K562 (cell line): ENCODE measurements at regions not wholly inside any gene's neighbourhood (a gene's known extent, or its start where the extent isn't known, plus 50 kb on each side); places are given as distances from the start of the nearest gene placed in this dataset.

Source experiments
- ARID1B ChIP-seq: fragments of 450-650 bp; IDR thresholded peaks from 2 replicates; pipeline ENCODE4 v1.6.1; 2016; ENCODE audit warnings: antibody characterized with exemption, mild to moderate bottlenecking, inconsistent platforms
- ATF1 ChIP-seq, 2 experiments: fragments of 450-650 bp in 1 of 2; IDR thresholded peaks; 2 replicates each; pipeline ENCODE4 v1.6.1; 2016; ENCODE audit warnings: missing compliant biosample characterization in 1 of 2, missing genetic modification characterization in 1 of 2
- BHLHE40 ChIP-seq: IDR thresholded peaks from 2 replicates; pipeline ENCODE4 v1.6.1; 2011; ENCODE audit warnings: low read length, improper control_type of control experiment
- CBFA2T3 ChIP-seq: fragments of 450-650 bp; IDR thresholded peaks from 2 replicates; pipeline ENCODE4 v1.6.1; 2017
- EHMT2 ChIP-seq: fragments of 450-650 bp; IDR thresholded peaks from 2 replicates; pipeline ENCODE4 v1.6.1; 2018; ENCODE audit warnings: antibody characterized with exemption
- NFE2 ChIP-seq: IDR thresholded peaks from 2 replicates; pipeline ENCODE4 v1.6.1; 2014; ENCODE audit warnings: antibody characterized with exemption, low read depth
- SIRT6 ChIP-seq: IDR thresholded peaks from one replicate; pipeline ENCODE4 v1.6.1; 2012; ENCODE audit warnings: low read depth, mild to moderate bottlenecking, control low read depth, inconsistent platforms, low read length, moderate library complexity
- XRCC5 ChIP-seq: fragments of 200-400 bp; formaldehyde crosslinking; IDR thresholded peaks from 2 replicates; pipeline ENCODE4 v1.6.1; 2017; ENCODE audit warnings: low read depth, mild to moderate bottlenecking, low read length
- ZNF174 ChIP-seq: fragments of 250-450 bp; sonication (Bioruptor Pico); IDR thresholded peaks from 2 replicates; pipeline ENCODE4 v1.4.0; 2020; ENCODE audit warnings: mild to moderate bottlenecking
- ZNF384 ChIP-seq: IDR thresholded peaks from 2 replicates; pipeline ENCODE4 v1.6.1; 2012; ENCODE audit warnings: low read depth, low read length, improper control_type of control experiment
- ZNF668 ChIP-seq: fragments of 250-450 bp; sonication (Bioruptor Pico); IDR thresholded peaks from 2 replicates; pipeline ENCODE4 v1.8.0; 2022; ENCODE audit warnings: mild to moderate bottlenecking, inconsistent platforms
- ZNF75A ChIP-seq: fragments of 450-650 bp; formaldehyde crosslinking; IDR thresholded peaks from 2 replicates; pipeline ENCODE4 v1.4.0; 2020; ENCODE audit warnings: mild to moderate bottlenecking
- ZNF764 ChIP-seq: fragments of 250-450 bp; sonication (Bioruptor Pico); IDR thresholded peaks from 2 replicates; pipeline ENCODE4 v1.4.0; 2020; ENCODE audit warnings: low read depth, mild to moderate bottlenecking, moderate library complexity
- TF ChIP-seq, protein P1 (sequence below): fragments of 450-650 bp; IDR thresholded peaks from 2 replicates; pipeline ENCODE4 v1.6.1; 2016; ENCODE audit warnings: mild to moderate bottlenecking, moderate library complexity
- TF ChIP-seq, protein P2 (sequence below): sonication (generic); formaldehyde crosslinking; IDR thresholded peaks from 2 replicates; pipeline ENCODE4 v1.8.0; 2023; ENCODE audit warnings: mild to moderate bottlenecking, missing genetic modification reagents

DNA sequence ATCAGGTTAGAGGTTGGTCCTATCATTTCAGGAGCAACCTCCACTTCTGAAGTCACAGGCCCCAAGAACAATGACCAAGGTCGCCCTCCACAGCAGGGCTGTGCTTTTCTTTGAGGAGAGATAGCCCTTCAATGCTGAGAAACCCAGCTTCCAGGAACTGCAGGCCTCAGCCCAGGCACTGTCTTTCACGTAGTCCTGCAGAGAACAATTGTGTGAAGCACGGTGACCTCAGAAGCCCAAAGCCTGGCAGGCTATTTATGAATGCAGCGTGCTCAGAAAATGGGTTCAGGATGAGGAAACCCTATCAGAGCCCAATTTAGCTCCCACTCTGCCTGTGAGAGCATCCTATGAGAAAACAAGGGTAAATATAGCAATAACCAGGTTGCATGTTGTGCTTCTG, 388.3 kb downstream of the PLK2 start (continued):
- TF ChIP-seq, protein P1, sequence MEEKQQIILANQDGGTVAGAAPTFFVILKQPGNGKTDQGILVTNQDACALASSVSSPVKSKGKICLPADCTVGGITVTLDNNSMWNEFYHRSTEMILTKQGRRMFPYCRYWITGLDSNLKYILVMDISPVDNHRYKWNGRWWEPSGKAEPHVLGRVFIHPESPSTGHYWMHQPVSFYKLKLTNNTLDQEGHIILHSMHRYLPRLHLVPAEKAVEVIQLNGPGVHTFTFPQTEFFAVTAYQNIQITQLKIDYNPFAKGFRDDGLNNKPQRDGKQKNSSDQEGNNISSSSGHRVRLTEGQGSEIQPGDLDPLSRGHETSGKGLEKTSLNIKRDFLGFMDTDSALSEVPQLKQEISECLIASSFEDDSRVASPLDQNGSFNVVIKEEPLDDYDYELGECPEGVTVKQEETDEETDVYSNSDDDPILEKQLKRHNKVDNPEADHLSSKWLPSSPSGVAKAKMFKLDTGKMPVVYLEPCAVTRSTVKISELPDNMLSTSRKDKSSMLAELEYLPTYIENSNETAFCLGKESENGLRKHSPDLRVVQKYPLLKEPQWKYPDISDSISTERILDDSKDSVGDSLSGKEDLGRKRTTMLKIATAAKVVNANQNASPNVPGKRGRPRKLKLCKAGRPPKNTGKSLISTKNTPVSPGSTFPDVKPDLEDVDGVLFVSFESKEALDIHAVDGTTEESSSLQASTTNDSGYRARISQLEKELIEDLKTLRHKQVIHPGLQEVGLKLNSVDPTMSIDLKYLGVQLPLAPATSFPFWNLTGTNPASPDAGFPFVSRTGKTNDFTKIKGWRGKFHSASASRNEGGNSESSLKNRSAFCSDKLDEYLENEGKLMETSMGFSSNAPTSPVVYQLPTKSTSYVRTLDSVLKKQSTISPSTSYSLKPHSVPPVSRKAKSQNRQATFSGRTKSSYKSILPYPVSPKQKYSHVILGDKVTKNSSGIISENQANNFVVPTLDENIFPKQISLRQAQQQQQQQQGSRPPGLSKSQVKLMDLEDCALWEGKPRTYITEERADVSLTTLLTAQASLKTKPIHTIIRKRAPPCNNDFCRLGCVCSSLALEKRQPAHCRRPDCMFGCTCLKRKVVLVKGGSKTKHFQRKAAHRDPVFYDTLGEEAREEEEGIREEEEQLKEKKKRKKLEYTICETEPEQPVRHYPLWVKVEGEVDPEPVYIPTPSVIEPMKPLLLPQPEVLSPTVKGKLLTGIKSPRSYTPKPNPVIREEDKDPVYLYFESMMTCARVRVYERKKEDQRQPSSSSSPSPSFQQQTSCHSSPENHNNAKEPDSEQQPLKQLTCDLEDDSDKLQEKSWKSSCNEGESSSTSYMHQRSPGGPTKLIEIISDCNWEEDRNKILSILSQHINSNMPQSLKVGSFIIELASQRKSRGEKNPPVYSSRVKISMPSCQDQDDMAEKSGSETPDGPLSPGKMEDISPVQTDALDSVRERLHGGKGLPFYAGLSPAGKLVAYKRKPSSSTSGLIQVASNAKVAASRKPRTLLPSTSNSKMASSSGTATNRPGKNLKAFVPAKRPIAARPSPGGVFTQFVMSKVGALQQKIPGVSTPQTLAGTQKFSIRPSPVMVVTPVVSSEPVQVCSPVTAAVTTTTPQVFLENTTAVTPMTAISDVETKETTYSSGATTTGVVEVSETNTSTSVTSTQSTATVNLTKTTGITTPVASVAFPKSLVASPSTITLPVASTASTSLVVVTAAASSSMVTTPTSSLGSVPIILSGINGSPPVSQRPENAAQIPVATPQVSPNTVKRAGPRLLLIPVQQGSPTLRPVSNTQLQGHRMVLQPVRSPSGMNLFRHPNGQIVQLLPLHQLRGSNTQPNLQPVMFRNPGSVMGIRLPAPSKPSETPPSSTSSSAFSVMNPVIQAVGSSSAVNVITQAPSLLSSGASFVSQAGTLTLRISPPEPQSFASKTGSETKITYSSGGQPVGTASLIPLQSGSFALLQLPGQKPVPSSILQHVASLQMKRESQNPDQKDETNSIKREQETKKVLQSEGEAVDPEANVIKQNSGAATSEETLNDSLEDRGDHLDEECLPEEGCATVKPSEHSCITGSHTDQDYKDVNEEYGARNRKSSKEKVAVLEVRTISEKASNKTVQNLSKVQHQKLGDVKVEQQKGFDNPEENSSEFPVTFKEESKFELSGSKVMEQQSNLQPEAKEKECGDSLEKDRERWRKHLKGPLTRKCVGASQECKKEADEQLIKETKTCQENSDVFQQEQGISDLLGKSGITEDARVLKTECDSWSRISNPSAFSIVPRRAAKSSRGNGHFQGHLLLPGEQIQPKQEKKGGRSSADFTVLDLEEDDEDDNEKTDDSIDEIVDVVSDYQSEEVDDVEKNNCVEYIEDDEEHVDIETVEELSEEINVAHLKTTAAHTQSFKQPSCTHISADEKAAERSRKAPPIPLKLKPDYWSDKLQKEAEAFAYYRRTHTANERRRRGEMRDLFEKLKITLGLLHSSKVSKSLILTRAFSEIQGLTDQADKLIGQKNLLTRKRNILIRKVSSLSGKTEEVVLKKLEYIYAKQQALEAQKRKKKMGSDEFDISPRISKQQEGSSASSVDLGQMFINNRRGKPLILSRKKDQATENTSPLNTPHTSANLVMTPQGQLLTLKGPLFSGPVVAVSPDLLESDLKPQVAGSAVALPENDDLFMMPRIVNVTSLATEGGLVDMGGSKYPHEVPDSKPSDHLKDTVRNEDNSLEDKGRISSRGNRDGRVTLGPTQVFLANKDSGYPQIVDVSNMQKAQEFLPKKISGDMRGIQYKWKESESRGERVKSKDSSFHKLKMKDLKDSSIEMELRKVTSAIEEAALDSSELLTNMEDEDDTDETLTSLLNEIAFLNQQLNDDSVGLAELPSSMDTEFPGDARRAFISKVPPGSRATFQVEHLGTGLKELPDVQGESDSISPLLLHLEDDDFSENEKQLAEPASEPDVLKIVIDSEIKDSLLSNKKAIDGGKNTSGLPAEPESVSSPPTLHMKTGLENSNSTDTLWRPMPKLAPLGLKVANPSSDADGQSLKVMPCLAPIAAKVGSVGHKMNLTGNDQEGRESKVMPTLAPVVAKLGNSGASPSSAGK, result peak; percentile 31; the same call in 1 of the 2 replicates
- TF ChIP-seq NFE2 (no peak), ZNF75A (CRISPR knock-in tag) (no peak), ZNF764 (CRISPR knock-in tag) (no peak), EHMT2 (no peak), CBFA2T3 (peak; percentile 17; the same call in 1 of the 2 replicates), BHLHE40 (no peak), XRCC5 (no peak), SIRT6 (no peak), ZNF384 (no peak), ZNF668 (CRISPR knock-in tag) (no peak), ZNF174 (CRISPR knock-in tag) (no peak), ATF1 (CRISPR knock-in tag; IDR thresholded peaks at IDR 0.05) (no peak), ATF1 (tag; IDR thresholded peaks at IDR 0.05) (no peak), ARID1B (no peak; the same call in 1 of the 2 replicates)
- TF ChIP-seq, protein P2, sequence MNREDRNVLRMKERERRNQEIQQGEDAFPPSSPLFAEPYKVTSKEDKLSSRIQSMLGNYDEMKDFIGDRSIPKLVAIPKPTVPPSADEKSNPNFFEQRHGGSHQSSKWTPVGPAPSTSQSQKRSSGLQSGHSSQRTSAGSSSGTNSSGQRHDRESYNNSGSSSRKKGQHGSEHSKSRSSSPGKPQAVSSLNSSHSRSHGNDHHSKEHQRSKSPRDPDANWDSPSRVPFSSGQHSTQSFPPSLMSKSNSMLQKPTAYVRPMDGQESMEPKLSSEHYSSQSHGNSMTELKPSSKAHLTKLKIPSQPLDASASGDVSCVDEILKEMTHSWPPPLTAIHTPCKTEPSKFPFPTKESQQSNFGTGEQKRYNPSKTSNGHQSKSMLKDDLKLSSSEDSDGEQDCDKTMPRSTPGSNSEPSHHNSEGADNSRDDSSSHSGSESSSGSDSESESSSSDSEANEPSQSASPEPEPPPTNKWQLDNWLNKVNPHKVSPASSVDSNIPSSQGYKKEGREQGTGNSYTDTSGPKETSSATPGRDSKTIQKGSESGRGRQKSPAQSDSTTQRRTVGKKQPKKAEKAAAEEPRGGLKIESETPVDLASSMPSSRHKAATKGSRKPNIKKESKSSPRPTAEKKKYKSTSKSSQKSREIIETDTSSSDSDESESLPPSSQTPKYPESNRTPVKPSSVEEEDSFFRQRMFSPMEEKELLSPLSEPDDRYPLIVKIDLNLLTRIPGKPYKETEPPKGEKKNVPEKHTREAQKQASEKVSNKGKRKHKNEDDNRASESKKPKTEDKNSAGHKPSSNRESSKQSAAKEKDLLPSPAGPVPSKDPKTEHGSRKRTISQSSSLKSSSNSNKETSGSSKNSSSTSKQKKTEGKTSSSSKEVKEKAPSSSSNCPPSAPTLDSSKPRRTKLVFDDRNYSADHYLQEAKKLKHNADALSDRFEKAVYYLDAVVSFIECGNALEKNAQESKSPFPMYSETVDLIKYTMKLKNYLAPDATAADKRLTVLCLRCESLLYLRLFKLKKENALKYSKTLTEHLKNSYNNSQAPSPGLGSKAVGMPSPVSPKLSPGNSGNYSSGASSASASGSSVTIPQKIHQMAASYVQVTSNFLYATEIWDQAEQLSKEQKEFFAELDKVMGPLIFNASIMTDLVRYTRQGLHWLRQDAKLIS (CRISPR knock-in tag), result no peak
